OCI-LY1 (cell line): ENCODE measurements at regions not wholly inside any gene's neighbourhood (a gene's known extent, or its start where the extent isn't known, plus 50 kb on each side); places are given as distances from the start of the nearest gene placed in this dataset.

Experiments
- CTCF ChIP-seq: fragments of 200-600 bp; sonication (generic), shearing (Covaris generic); IDR thresholded peaks from 2 replicates; pipeline ENCODE4 v1.5.1; 2017; ENCODE audit warnings: mild to moderate bottlenecking, antibody characterized with exemption, low read length, moderate library complexity, mixed read lengths
- EZH2 ChIP-seq: fragments of 200-600 bp; sonication (generic), shearing (Covaris generic); IDR thresholded peaks from 2 replicates; pipeline ENCODE4 v1.8.0; 2017; ENCODE audit warnings: borderline replicate concordance, mixed run types, mild to moderate bottlenecking, antibody characterized with exemption, low read length, moderate library complexity, mixed read lengths

GRCh38 chr19:27671876-27672275, 1541.1 kb downstream of the UQCRFS1 start:
- no peak for TF ChIP-seq CTCF
- no peak for TF ChIP-seq EZH2
